HCEC 1CT (cell line): ENCODE measurements at regions not wholly inside any gene's neighbourhood (a gene's known extent, or its start where the extent isn't known, plus 50 kb on each side); places are given as distances from the start of the nearest gene placed in this dataset.
"Not testable (repeated sequence)": the region's sequence is repeated elsewhere in the genome, so short reads cannot be mapped to it uniquely, and the experiment has no call there.

Experiments used
- DNase-seq: peaks from one replicate; pipeline ENCODE4 v3.0.0-alpha.2; 2017

DNA sequence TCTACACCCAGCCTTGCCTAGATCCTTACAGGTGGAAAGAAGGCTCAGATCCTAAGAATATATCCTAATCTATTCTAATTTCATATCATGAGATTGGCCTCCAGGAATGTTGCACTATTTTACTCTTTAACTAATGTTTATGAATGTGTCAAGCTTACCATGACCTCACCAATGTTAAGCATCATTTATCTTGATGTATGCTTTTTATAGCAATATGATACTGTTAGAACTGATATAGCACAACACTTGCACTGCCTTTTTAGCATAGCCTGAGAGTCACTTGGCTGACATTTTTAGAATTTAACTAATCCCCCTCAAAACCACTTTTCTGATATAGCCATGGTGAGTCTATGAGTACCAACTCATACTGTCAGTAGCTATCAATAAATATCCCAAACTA is 191.5 kb upstream of the NR2F2 start:
- DNase-seq: no peak

DNA sequence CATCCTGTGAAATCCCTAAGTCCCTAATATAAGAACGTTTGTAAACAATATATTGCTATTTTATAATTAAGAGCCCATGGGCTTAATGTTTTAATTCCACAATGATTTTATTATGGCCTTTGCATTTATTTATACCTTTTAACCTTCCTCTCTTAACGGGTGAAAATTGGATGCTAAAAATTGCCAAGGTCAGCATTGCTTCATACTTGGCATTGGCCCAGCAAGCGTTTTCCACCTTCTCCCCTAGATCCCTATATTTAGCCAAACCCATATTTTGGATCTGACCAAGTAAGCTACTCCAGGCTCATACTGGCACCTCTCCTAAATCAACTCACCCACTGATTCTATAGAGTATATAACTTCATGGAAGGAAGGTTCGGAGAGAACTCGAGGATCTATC is 188.0 kb upstream of the NR2F2 start:
- DNase-seq: no peak

DNA sequence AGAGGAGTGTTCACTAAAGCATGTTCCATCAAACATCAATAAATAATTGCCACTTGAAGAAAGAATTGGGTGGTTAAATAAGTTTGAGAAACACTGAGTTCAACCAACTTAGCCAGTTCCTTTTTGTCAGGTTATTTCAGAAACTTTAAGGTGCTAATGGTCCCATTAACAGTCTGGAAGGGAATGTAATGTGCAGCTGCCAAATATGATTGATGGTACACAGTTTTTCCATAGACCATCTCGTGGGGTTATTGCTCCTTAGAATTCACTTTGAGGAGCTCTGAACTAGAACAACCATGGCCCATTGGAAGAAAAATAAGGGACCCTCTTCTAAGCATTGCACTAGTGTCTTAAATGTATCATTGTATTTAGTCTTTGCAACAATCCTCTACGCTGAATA is 185.8 kb upstream of the NR2F2 start:
- no peak for DNase-seq

DNA sequence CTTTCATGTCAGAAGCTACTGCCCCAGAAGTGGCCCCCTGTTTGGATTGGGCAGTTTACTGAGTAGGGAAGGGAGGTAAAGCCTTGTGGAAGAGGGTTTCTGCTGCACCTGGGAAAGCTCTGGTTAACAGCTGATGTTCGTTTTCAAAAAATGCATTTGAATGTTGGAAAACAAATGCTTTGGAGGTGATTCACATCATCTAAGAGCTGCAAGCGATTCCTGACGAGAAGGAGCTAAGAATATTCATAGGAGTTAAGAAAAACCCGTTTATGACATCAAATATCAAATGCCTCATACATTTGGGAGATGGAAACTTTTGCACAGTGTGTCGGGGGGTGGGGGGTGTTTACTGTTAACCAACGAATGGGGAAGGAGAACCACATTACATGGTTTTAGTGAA is 183.8 kb upstream of the NR2F2 start:
- DNase-seq: no peak

DNA sequence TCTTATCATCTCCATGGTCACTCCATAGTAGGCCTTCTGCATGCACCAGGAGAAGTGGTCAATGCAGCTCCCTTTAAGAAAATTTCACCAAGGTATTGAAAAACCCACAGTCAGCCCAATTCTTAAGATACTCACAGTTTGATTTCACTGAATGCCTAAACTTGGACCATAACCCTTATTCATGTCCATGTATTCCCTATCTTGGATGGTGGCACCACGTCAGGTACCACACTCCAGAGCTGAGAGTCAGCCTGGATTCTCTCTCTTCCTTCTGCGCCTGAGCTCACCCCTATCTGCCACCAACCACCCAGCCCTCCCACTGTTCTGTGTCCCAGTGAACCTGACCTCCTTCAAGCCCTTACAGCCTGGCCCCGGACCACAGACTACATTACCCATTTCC is 183.2 kb upstream of the NR2F2 start:
- no peak for DNase-seq

DNA sequence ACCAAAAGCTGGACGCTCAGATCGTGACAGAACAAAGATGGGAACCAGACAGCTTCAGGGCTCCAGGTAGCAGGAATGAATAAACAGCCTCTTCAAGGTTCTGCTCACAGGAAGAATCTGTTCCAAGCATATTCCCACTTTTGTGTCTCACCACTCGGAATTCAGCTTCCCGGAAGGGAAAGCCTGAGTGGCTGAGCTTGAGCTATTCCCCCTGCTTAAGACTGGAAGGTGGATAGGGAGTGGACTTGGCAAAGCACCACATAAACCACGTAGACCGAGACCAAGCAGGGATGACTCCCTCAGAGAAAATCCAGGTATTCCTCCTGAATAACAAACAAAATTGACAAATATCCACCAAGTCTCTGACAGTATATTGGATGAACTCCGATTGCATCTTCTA is 180.2 kb upstream of the NR2F2 start:
- DNase-seq: no peak

DNA sequence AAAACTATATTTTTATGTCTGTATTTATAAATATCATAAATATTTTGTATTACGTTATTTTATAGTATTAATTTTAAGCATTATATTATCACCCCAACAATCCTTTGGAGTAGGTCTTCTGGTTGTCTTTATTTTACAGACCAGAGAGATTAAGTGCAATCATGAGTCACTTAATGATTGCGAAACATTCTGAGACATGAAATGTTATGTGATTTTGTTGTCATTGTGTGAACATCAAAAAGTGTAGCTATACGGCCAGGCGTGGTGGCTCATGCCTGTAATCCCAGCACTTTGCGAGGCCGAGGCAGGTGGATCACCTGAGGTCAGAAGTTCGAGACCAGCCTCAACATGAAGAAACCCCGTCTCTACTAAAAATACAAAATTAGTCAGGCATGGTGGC is 178.8 kb upstream of the NR2F2 start:
- DNase-seq: peak; percentile 71

DNA sequence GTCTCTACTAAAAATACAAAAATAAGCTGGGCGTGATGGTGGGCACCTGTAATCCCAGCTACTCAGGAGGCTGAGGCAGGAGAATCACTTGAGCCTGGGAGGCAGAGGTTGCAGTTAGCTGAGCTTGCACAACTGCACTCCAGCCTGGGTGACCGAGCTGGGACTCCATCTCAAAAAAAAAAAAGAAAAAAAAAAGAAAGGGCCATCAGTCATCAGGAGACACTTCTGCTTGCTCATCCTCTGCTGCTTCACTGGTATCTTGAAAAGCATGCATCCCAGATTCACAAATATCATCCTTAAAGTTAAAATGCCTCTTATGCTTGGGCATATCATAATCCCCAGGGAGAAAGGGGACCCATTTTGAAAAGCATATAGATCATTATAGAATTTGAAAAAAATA is 176.6 kb upstream of the NR2F2 start:
- no peak for DNase-seq

DNA sequence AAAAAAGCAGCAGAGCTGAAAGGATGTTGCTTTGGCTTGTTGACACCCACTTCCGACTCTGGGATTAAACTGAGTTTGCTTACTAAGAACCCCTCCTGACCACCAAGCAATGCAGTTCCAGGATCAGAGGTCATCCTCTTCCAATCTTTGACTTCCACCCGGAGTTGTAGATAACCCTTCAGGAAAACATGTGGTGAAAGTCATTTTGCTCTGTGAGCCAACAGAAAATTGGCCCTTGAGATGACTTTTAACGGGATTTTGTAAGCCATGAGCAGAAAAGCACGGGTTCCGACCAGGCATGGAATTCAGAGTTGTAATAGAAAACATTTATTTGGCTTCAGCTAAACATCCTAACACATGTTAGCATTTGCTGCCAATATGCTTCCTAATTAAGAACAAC is 171.6 kb upstream of the NR2F2 start:
- DNase-seq: no peak

DNA sequence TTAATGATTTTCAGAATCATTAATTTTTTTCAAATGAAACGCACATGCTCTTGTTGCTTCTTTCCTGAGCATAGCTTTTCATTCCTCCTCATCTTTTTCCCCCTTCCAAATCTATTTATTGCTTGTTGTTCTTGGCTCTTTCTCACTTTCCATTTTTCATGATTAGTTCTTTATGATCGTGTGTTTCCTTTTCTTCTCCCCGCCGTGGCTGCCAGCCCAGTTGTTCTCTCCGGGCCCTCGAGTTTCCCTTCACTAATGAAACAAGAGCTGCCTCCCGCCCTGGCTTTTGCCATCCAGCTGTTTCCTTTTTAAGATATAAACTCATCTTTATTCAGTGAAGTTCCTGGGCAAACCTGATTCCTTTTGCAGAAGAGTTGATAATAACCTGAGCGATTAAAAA is 170.2 kb upstream of the NR2F2 start:
- no peak for DNase-seq

DNA sequence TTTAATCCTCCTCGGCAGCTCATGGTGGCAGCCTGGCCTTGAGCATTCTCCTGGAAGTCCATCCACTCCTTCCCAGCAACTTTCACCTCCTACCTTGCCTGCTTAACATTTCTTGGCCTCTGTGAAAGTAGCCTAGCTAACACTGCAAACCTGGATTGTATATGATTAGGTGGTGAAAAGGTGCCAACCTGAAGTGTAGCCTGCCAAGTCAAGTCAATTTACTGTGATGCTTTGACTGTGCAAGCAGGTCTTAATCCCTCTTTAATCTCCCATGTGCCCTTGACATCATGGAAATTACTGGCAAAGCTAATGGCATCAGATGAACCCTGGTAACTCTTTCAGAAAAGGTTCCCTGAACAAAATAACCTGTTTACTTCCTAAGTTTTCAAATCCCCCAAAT is 169.7 kb upstream of the NR2F2 start:
- no peak for DNase-seq

DNA sequence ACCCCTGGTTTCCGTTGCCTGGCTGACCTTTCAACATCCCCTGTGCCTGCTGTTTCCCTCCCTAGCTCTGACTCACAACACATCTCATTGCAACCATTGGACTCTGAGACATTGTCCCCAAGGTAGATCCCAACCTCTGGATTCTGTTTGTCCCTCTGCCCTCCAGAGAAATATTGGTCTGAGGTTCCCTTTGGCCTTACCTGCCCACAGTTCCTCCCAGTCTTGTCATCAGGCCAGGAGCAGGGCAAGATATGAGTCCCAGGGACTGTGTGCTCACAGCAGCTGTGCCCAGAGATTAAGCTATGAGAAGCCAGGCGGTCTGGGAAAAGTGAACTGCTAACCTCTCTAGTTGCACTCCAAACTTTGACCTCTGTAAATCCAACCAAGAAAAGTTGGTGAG is 168.2 kb upstream of the NR2F2 start:
- no peak for DNase-seq

DNA sequence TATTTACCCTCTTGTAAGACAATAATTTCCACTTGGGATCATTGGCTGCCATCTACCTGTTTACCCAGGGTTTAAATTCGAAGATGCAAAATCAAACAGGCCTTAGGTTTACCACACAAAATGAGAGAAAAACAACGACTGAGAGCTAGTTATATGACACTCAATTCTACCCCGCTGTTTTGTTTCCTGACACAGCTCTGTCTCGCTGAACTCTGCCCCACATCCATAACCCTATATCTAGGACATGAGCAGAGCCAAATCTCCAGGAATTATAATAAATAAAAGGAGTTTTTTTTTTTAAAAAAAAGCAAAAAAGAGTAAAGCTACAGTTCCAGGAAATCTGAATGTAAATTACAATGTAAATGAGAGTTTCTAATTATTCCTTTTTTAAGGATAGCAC is 165.4 kb upstream of the NR2F2 start:
- no peak for DNase-seq

DNA sequence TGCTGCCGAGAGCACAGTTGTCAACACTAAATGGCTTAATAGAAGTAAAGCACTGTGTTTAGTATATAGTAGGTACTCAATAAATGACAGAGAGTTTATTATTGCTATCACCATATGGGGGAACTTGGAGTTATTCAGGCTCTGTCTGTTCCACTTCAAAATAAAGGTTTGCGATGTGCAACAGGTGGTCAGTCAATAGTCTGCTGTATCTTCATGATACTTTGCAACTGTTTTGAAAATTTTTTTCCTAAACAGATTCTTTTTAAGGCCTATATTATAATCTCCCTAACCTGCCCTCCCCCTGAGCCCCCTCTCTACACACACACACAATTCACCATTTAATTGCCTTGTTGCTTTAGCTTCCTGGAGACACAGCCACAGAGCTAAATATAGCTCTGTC is 164.7 kb upstream of the NR2F2 start:
- DNase-seq: no peak

DNA sequence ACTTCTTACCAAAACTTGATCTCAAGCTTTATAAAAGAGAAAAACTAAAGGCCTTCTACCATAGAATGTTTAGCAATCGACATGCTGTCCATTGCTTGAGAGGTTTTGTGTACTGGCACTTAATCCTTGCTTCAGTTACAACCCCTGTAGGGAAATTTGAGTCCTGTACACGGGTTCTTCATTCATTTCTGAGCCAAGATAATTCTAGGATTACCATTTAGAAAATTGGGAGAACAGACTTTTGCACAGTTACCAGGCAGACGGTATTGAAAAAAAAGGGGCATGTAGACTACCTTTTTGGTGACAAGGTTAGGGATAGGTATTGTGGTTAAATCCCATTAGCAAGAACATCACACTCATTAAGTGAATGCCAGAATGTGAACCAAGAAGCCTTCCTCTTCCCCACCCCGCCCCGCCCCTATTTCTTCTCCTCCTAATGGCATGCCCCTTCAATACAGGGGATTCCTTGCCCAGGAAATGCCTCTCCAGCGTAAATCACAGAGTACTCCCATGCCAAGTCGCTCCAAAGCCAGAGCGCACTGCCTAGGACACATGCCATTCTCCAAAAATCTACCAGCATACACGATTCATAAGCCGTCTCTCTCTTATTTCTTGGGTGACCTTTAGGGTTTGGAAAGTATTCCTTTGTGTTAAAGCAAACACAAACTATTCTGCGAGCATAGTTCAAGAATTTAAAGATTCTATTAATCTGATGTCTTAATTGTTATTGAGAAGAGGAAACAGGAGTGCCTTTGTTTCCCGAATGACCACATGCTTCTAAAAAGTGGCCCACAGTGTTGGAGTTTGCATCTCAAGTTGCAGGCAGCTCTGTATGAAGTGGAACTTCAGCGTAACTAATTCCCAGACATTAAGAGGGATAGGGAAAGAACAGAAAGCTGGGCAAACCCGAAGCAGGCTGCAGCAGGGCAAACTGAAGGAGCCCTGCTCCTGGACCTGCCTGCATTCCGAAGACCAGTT is 164.0 kb upstream of the NR2F2 start:
- DNase-seq: no peak

DNA sequence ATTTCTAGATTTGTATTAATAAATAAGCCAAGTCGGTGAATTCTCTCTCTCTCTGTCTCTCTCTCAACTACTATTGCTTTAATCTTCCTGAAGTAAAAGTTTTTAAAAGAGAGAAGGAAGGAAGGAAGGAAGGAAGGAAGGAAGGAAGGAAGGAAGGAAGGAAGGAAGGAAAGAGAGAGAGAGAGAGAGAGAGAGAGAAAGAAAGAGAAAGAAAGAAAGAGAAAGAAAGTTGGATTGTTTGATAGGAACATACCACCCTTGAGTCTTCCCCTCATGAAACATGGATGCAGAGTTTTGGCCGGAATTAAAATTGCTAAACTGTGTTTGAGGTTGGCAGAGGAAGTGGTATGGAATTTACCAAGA is 159.9 kb upstream of the NR2F2 start:
- not testable (repeated sequence) for DNase-seq

DNA sequence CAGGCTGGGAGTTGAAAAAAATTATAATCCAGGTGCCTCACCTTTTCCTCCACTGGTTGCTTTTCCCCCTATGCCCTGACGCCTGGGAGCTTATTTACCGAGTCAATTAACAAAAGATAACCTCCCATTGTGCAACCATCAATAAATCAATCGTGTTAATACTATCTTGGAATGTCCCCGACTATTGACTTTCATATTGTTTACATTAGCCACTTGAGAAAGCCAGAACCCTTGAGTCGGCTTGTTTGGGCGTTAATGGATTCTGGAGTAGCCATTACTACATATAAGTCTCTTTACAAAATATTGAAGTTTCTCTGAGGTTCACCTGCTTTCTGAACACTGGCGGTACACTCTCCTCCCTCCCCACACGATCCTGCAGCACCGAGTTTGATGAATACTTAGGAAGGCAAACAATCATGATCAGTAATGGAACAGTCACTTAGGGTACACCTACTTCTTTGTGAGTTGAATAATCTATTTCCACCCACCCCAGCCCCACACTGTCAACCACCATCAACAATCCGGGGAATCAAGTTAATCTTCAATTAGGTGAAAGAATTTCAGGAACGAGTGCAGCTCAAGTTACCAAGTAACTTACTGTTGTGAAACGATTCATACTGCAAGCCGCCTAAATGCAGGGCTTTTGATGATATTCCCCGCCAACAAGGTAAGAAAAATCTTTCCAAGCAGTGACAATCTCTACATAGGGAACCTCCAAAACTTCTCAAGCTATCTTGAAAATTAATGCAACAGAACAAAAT is 159.3 kb upstream of the NR2F2 start:
- DNase-seq: no peak

DNA sequence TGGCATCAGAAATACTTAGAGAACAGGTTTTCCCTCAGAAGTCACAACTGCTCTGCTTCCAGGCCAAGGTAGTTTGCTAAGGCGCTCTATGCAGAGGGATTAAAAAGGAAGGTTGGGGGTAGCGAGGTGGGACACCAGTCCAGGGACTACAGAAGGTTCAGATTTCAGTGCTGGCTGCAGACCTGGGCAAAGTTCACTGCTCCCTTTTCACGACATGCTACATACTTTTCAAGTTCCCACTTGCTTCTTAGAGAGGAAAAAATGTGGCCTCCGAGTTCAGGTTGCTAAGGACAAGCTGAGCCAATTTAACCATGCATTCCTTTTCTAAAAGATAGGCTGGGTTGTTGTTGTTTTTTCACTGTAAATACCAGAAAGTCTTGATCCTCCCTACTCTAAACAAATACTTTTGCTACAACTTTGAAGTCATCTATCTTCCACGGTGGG is 158.6 kb upstream of the NR2F2 start:
- no peak for DNase-seq

DNA sequence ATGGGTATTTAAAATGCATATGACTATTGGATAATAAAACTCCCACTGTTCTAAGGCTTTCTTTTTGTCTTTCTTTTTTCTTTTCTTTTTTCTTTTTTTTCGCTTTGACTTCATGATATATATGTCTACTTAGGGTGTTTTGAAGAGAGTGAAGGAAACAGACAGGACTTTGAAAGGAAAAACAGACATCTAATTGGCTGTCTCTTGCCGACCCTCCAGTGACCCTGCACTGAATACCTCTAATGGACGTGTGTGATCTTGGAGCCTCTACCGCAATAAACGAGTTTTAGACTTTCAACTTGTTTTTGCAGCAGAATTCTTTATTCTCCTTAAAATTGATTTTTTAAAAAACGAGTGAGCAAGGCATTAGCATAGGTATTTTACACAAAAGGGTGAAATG is 158.1 kb upstream of the NR2F2 start:
- DNase-seq: no peak

DNA sequence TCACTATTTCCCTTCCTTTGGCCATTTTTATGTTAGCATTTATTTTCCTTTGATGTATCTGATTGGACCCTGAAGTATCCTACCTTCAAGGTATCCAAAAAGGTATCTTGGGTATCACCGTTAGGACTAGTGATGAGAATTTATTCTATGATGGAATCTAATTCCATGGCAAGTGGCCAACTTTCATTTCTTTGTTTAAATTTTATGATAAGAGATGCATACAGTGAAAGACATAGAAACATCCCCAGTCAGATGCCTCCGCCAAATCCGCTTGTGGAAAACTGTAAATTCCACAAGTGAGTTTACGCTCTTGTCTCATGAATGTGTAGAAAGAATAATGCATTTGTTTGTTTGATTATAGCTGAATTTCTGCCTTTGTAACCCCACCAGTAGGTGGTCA is 153.7 kb upstream of the NR2F2 start:
- DNase-seq: no peak

DNA sequence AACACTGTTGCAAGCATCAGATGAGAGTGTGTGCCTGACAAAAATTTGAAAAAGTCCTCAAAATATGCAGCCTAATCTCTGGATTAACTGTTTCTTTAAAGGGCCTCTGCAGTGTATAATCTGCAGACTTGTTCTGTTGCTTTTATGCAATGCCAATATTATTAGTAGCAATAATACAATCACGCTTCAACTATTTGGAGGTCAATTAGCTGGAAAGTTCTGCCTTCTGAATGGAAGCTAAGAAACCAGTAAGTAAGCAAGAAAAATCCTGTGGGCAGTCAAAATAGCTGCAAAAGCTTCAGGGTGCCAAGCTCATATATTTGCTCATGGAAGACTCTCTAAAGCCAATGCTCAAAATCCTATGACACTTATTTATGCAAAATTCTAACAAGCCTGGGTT is 153.2 kb upstream of the NR2F2 start:
- DNase-seq: no peak

DNA sequence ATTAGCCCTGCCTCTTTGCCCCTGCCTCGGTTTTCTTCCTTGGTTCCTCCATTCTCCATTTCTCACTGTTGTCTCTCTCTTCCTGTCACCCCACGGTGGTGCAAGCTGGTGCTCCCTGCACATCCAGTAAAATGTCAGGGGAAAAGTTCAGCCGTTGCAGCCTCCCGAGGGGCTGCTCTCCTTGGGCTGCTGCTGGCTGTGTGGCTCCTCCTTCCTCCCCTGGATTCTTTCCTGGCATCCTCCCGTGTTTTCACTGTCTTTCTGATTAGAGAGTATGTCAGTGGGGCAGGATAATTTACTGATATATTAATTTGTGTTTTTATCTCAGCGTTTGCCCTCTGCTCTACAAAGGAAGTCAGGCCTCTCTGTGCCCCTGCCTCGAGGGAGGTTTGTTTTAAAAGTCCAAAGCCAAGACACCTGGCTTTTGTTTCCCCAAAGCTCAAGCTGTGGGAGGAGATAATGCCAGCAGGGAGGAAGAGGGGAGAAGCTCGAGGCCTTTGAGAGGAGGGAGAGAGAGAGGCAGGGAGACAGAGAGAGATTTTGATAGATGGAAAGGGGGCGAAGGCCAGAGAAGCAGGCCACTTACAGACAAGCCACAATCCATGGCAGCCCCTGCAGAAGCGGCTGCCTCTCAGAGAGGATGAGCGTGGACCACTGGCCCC is 150.3 kb upstream of the NR2F2 start:
- DNase-seq: no peak

DNA sequence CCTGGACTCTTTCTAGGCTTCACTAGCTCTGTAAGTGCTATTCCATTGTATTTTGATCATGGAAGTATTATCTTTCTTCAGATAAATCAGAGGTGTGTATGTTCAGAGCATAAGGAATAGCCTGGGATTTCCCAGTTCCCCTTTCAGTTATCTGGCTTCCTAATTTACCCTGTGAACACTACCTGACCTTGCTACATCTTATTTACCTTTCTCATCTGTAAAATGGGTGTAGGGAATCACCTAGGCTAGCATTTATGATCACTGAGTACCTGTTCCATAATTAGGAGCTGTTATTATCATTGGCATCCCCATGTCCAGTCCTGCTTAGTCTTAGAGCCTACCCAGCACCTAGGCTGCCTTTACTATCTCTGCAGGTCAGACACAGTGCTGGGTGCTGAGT is 149.3 kb upstream of the NR2F2 start:
- DNase-seq: no peak

DNA sequence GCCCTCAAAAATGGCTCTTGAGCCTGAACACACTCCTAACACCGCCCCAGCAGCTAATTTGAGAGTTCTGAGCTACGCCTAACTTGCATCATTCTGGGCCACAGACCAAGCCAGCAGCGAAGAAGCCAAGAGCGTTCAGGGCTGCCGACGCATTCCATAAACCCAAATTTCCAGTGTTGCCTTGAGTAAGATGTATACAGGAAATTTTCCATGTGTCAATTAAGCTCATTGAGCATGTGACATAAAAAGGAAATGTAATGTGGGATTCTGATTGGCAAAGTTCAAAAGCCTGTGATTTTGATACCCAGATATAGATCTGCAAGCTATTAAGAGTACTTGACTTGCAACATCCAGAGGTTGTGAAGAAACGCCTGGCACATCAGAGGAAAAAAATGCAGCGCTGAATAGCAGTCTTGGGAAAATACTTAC is 148.6 kb upstream of the NR2F2 start:
- peak; percentile 82 for DNase-seq
